ENCODE measurements at regions not wholly inside any gene's neighbourhood (a gene's known extent, or its start where the extent isn't known, plus 50 kb on each side); places are given as distances from the start of the nearest gene placed in this dataset.
"Not testable (repeated sequence)": the region's sequence is repeated elsewhere in the genome, so short reads cannot be mapped to it uniquely, and the experiment has no call there.

DNA sequence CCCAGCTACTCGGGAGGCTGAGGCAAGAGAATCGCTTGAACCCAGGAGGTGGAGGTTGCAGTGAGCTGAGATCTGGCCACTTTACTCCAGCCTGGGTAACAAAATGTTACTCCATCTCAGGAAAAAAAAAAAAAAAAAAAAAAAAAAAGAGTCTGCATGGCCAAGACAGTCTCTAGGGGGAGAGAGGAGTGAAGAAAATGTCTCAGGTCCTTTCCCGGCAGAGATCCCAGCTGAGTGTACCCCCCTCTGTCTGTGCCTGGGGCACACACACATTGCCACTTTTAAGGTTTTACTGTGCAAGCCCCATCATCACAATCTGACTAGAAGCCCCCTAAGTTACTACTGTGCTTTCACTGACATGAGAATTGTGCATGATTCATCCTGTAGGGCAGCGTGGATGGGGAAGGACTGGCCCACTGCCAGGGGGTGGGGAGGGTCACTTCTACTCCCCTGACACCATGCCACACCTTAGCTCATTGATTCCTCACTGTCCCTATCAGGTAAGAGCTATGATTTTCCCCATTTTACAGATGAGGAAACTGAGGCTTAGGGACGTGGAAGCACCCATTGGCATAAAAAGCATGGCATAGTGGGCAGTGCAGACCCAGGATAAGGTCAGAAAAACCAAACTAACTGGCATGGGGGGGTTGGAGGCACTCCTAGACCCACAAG is 102.3 kb upstream of the LARP1 start:
- DNase-seq, result no peak

DNA sequence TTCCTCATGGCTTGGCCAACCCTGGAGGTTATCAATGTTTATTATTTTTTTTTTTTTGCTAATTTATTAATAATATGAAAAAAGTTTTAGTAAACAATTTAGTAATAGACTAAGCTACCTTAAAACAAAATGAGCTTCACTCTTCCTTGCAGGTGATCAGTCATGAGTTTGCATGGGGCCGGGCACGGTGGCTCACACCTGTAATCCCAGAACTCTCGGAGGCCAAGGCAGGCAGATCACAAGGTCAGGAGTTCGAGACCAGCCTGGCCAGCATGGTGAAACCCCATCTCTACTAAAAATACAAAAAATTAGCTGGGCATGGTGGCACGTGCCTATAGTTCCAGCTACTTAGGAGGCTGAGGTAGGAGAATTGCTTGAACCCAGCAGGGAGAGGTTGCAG is 103.4 kb upstream of the LARP1 start:
- not testable (repeated sequence) for DNase-seq

DNA sequence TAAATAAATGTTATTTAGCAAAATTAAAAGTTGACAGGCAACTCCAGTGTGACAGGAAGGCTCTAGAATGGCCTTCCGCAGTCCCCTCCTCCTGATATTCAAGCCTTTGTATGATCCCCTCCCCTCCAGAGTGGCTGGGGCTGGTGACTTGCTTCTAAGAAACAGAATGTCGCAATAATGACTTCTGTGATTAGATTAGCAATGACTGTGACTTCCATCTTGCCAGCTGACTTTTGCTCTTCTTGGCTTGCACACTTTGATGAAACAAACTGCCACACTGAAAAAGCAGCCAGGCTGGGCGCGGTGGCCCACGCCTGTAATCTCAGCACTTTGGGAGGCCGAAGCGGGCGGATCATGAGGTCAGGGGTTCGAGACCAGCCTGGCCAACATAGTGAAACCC is 106.5 kb upstream of the LARP1 start:
- DNase-seq, result no peak

DNA sequence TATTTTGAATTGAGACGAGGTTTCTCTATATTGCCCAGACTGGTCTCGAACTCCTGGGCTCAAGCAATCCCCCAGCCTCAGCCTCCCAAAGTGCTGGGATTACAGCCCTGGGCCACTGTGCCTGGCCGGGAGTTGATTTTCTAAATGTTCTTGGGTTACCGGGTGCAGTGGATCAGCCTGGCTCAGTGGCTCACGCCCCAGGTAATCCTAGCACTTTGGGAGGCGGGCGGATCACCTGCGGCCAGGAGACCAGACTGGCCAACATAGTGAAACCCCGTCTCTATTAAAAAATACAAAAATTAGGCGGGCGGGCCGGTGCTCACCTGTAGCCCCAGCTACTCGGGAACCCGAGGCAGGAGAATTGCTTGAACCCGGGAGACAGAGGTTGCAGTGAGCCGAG is 106.9 kb upstream of the LARP1 start:
- DNase-seq, result no peak

DNA sequence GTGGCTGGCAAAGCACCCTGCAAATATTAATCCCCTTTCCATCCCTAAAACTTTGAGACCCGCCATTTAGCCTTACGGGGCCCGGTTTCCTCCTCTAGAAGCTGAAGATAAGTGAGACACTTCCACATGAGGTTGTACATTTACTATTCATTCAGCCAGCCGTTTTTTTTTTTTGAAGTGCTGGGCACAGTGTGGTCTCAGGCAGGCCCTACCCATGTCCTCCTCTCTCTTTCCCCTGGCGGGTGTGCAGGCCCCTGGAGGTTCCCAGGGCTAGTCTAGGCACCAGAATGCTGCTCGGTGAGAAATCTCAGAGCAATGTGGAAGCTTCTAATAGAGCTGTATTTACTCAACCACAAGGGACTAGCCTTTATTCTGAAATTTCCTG is 107.4 kb upstream of the LARP1 start:
- DNase-seq, result no peak

DNA sequence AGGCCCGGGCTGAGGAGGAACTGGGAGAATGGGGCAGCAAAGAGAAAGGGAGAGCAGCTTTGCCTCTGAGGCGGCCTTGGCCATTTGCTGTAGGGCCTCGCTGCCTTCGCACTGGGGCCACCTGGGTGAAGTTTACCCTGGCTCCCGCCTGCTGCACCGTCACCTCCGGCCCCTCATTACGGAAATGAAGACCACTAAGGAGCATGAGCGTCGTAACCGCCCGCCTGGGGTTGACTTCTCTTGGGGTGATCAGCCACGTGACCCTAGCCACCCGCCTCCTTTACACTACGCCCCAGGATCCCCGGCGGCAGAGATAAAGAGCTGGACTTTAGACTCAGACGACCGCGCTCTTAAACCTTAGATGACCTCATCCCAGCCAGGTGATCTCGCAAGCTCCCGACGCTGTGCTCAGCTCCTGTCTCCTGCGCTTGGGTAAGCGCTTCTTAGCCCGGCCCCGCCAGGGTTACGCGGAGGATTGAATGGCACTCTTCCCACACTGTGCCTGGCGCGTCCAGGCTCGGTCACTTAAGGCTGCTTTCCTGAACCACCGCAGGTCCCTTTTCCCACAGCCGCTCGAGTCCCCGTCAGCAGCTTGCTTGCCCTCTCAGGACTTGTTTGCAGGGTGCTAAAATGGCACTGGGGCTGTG is 107.9 kb upstream of the LARP1 start:
- DNase-seq, result no peak

DNA sequence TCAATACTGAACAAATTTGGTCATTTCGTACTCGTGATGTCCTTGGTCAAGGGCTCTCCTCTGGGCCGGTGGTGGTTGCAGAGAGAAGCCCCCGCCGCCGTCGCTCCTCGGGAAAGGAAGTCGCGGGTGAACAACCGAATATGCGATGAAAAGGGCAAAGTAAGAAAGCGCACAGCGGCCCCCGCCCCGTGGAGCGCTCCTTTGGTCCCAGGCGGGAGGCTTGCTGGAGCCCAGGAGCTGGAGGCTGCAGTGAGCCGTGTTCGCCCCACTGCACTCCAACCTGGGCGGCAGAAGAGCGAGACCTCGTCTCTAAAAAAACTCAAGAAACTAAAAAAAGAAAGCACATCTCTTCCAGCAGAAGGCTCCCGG is 108.4 kb upstream of the LARP1 start:
- DNase-seq, result no peak

DNA sequence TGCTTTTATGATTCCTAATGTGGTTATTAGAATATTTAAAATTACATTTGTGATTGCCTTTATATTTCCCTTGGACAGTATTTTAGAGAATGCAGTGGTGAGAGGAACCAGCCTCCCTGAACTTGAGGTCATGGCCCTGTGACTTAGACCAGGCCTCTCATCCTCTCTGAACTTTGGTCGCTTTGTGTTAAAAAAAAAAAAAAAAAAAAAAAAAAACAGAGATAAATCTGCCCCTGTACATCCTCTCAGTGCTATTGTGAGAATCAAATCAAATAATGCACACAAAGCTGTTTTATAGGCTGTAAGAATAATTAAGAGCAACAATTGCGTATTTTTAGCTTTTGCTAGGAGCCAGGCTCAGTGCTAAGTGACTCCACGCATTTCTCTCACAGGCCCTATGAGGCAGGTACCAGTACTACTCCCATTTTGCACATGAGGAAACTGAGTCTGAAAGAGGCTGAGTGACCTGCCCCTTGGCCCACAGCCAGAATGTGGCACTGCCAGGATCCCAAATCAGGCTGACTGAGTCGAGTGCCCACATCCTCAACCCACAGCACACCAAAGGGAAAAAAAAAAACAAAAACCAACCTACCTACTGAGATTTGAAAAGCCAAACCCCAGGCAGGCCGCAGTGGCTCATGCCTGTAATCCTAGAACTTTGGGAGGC is 110.3 kb upstream of the LARP1 start:
- no peak for DNase-seq

DNA sequence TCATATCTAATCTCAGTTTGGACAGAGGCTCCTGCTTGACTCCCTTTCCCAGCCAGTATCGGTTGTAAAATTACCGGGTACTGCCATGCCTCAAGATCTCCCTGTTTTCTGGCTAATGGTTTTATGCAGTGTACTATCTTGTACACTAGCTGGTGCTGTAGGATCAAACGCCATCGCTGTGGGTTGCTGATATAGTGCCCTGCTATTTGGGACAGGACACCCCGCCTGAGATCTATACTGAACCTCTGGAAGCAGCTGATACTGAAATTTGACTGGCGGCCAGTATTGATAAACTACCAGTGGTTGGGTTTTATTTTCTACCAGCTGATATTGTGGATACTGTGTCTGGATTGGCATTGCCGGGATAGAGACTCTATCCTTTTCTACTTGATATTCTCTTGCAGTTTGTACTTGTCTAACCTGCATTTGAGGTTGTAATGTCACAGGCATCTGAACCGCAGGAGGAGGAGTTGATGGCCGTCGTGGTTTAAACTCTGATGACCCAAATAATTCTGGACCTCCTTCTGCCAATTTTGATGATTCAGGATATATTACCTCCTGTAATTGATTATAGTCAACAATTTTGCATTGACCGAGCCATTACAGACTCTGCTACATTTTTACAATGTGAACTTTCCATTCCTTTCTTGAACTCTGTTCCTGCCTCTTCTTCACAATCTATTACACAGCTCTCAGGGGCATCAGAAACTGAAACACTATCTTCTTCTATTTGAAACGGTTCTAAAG is 112.5 kb upstream of the LARP1 start:
- no peak for DNase-seq

DNA sequence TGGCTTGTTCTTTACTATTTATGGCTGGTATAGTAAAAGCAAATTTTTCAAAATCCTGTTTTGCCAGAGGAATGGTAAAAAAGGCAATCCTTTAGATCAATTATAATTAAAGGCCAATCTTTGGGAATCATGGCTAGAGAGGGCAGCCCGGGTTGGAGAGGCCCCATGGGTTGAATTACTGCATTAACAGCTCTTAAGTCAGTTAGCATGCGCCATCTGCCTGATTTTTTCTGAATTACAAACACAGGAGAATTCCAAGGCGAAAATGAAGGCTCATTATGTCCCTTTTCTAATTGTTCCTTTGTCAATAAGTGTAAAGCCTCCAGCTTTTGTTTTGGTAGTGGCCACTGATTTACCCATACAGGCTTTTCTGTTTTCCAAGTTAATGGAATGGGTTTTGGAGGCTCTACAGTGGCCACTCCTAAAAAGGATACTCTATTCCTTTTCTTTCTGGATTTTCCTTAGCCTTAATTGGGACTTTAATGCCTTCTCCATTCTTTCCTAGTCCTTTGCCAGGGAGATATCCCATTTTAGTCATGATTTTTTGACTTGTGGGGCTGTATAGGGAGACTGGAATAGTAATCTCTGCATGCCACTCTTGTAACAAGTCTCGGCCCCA is 114.9 kb upstream of the LARP1 start:
- DNase-seq, result peak; percentile 38

DNA sequence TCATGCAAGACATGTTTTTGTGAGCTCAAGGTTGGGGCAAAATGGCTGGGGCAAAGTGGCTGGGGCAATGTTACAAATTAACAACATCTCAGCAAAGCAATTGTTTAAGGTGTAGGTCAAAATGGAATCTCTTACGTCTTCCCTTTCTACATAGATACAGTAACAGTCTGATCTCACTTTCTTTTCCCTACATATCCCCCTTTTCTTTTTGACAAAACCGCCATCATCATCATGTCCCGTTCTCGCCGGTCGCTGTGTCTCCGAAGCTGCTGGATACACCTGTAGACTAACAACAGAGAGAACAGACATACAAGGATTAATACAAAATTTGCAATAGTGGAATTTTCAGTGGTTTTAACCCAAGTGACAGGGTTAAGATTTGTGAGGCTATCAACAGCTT is 118.4 kb upstream of the LARP1 start:
- not testable (repeated sequence) for DNase-seq

DNA sequence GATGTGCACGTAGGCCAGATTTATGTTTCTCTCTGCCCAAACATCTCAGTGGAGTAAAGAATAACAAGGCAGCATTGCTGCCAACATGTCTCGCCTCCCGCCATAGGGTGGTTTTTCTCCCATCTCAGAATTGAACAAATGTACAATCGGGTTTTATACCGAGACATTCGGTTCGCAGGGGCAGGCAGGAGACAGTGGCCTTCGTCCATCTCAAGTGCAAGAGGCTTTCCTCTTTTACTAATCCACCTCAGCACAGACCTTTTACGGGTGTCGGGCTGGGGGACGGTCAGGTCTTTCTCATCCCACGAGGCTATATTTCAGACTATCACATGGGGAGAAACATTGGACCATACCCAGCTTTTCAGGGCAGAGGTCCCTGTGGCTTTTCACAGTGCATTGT is 118.9 kb upstream of the LARP1 start:
- not testable (repeated sequence) for DNase-seq

DNA sequence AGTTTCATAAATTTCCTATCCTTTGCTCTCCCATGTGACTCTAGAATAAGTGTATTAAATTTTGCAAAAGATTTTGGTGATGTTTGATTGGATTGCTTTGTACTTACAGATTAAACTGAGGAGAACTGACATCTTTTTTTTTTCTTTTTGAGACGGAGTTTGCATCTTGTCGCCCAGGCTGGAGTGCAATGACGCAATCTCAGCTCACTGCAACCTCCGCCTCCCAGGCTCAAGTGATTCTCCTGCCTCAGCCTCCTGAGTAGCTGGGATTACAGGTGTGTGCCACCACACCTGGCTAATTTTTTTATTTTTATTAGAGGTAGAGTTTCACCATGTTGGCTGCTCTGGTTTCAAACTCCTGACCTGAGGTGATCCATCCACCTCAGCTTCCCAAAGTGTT is 121.4 kb upstream of the LARP1 start:
- not testable (repeated sequence) for DNase-seq

DNA sequence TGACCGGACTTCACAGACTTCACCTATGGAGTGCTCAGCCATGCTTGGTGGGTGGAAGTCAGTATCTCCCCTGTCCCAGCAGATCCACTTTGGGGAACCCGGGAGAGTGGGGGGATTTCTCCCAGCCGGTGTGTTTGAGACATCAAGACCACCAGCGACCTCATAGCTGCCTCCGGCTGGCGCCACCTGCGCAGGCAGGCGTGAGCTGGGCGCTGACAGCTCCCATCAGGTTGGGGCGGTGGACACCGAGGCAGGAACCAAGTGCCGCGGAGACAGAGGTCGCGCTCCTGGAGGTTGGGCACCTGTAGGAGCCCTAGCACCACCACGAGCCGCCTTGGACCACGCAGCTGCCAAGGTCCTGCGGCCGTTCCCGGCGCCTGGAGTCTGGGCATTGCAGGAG is 124.0 kb upstream of the LARP1 start:
- DNase-seq, result no peak

DNA sequence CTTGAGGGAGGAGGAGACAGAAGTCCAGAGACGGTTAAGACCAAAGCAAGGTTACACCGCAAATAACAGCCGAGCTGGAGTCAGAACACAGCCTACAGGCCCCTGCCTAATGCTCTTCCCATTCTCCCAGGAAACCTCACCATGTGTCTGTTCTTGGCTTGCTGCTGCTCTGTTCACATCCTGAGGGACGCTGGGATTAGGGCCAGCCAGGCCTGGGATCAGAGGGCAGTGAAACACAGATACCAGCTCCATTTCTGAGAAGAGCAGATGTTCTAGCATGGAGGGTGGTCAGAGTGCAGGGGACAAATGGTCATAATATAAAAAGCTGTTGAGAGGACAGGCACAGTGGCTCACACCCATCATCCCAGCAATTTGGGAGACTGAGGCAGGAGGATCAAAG is 124.8 kb upstream of the LARP1 start:
- DNase-seq, result no peak

DNA sequence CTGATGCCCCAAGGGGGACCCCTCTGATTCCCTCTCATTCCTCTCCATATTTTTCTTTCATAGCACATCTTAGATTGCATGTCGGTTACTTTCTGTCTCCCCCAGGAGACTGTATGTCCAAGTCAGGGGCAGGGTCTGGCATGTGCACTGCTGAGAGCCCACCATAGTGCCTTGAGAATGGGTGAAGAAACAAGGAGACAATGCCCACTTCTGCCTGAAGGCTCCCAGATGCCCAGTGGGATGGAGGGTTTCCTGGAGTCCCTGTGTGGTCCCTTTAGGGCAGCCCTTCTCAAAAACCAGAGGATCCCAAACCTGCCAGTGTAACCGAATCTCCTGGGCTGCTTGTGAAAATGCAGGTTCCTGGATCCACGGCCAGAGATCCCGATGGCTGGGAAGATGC is 126.5 kb upstream of the LARP1 start:
- DNase-seq, result no peak

DNA sequence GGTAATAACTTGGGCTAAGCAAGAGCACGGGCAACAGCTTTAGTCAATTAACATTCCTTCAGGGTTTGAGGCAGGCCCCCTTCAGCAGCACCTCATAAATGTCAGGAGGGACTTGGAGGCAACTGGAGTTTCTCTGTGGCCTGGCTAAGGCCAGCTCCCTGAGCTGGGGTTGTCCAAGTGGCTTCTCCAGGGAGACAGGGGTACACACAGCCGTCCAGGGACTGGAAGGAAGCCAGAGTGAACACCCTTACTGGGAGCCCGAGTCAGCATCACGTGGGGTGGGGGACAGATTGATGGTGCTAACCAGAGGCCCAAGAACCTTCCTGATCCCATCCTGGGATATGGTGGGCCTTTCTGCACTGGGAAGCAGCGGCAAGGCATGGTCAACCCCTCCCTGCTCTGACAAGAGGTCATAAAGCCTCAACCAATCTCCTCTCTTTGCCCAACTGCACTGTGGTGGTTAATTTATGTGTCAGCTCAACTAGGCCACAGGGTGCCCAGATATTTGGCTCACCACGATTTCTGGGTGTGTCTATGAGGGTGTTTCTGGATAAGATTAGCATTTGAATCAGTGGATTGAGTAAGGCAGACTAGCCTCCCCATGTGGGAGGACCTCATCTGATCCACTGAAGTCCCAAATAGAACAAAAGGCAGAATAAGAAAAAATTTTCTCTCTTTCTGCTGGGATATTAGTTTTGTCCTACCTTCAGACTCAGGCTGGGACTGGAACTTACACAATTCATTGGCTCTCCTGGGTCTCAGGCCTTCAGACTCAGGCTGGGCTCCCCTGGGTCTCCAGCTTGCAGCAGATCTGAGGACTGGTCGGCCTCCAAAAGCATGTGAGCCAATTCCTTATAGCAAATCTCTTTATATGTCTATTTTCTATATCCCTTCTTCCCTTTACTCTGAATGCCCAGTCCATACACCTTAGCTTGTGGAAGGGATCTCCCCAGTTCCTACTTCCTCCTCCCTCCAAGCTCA is 127.2 kb upstream of the LARP1 start:
- DNase-seq, result no peak

DNA sequence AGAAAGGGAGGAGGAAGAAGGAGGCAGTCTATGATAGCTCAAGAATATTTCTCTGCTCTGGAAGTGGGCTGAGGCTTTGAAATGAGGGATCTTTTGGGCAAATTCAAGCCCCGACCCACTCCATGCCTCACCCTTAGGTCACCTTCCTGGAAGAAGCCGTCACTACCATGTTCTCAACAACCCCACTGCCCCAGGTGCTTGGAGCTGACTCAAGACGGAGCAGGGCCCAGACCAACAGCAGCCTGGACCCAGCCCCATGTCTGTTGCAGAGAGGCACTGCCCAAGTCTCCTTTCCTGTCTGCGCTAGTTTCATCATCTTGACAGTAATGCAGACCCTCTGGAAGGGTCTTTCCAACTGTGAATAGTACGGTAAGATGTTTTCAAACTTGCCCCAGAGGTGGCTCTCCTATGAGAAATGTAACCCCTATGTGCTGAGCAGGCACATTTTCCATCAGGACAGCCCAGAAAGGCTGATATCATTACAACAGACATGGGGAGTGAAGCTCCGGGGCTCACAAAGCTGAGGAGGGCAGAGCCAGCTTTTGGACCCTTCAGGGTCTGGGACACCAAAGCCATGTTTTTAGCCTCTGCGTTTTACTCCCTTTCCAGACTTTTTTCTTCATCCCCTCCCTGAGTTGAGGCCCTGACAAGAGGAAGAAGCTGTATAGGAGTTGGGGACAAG is 128.2 kb upstream of the LARP1 start:
- DNase-seq, result no peak

DNA sequence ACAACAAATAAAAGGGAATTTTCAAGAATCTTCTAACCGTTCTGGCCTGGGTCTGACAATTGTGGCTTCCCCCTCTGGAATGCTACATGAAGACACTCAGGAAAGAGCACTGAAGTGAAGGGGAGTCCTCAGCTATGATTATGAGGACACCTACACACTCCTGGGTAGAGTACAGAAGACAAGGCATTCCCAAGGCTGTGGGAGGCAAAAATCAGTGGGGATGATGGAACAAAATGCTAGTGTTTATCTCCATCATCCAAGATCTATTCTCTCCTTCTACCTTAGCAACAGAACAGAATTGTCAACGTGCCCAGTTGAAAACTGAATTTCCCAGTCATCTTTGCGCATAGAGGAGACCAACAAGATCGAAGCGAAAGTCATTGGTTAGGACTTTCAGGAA is 130.1 kb upstream of the LARP1 start:
- no peak for DNase-seq

DNA sequence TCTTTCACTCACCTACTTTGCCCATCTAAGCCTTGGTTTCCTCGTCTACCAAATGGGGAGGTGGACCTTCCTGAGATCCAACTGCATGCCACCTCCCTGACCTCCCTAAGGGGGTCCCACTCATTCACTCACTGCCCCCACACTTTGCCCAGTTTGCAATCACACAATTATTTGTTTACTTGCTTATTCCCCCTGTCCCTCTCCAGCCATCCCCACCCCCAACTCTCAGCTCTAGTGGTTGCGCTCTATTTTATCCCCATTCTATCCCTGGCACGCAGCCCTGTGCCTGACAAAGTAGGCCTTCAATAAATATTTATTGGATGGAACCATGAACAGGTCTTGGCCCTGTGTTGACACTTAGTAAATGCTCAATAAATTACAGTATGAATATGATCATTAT is 130.8 kb upstream of the LARP1 start:
- no peak for DNase-seq

DNA sequence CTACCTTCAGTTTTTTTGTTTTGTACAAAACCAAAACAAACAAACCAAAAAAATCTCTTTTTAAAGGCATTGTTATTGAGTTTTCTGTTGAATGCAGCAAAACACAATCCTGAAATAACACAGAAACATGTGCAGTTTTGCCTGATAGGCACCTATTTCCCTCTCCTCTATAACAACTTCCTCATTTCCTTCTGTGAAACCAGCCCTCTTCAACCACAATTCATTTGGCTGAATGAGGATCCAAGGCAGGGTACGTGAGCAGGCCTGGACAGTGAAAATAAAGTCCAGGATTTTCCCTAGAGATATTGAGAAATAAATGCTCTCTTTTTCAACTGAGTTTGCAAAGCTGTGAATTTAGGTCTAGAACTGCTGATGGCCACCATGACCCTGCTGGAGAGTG is 134.8 kb upstream of the LARP1 start:
- DNase-seq, result no peak

DNA sequence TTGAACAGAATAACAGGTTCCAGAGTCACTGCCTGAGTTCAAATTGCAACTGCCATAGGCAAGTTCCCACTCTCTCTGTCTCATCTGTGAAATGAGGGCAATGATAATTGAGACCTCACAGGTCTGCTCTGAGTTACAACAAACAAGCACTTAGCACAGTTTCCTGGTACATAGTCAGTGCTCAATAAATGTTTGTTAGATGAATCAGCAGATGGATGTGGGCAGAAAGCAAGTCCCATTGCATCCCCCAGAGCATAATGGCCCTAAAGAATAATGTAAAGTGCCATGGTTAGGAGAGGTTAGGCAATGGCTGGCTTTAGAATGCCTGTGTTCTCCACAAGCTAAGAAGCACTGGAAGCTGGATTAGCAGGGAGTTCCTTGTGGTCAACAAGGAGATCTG is 136.5 kb upstream of the LARP1 start:
- DNase-seq, result no peak

Data from COR-L47 (cell line).